Suprapubic skin (tissue), 4 donors: ENCODE measurements at regions not wholly inside any gene's neighbourhood (a gene's known extent, or its start where the extent isn't known, plus 50 kb on each side); places are given as distances from the start of the nearest gene placed in this dataset.

ENCODE experiments used
- CTCF ChIP-seq, 2 donors: fragments of 200-600 bp in 1 of 2; fragments of 450-650 bp in 1 of 2; sonication (generic) in 1 of 2; IDR thresholded peaks; one replicate each; pipeline ENCODE4 v1.5.1; 2016 to 2019; ENCODE audit warnings: antibody characterized with exemption in 2 of 2, mild to moderate bottlenecking in 1 of 2, moderate library complexity in 1 of 2
- EP300 ChIP-seq: sonication (generic); formaldehyde crosslinking; IDR thresholded peaks from one replicate; pipeline ENCODE4 v1.6.1; 2017; ENCODE audit warnings: antibody characterized with exemption
- POLR2A ChIP-seq, 2 donors: fragments of 450-650 bp; IDR thresholded peaks; one replicate each; pipeline ENCODE4 v1.6.1; 2017; ENCODE audit warnings: antibody characterized with exemption in 2 of 2, mild to moderate bottlenecking in 2 of 2, moderate library complexity in 2 of 2
- POLR2AphosphoS5 ChIP-seq, 3 donors: sonication (generic); formaldehyde crosslinking; IDR thresholded peaks; one replicate each; pipeline ENCODE4 v1.6.1; 2017; ENCODE audit warnings: antibody characterized with exemption in 3 of 3

GRCh38 chr12:130111965-130112496 lies 50.2 kb upstream of the FZD10 start:
- TF ChIP-seq CTCF (IDR thresholded peaks at IDR 0.05): no peak
- no peak for TF ChIP-seq POLR2A (IDR thresholded peaks at IDR 0.05)
- no peak for TF ChIP-seq POLR2AphosphoS5 (IDR thresholded peaks at IDR 0.05)
- no peak for TF ChIP-seq EP300
